C4-2B (cell line): ENCODE measurements at regions not wholly inside any gene's neighbourhood (a gene's known extent, or its start where the extent isn't known, plus 50 kb on each side); places are given as distances from the start of the nearest gene placed in this dataset.

ENCODE experiments used
- CTCF ChIP-seq: fragments of 450-650 bp; conservative IDR thresholded peaks from 2 replicates; pipeline ENCODE4 v1.5.1; 2017; ENCODE audit warnings: mild to moderate bottlenecking
- ZFX ChIP-seq: fragments of 450-650 bp; IDR thresholded peaks from 2 replicates; pipeline ENCODE4 v1.6.1; 2017

GRCh38 chr9:135404451-135405144 lies 75.0 kb upstream of the PPP1R26 start:
- TF ChIP-seq CTCF (no peak), ZFX (no peak)
